ENCODE measurements at regions not wholly inside any gene's neighbourhood (a gene's known extent, or its start where the extent isn't known, plus 50 kb on each side); places are given as distances from the start of the nearest gene placed in this dataset.

DNA sequence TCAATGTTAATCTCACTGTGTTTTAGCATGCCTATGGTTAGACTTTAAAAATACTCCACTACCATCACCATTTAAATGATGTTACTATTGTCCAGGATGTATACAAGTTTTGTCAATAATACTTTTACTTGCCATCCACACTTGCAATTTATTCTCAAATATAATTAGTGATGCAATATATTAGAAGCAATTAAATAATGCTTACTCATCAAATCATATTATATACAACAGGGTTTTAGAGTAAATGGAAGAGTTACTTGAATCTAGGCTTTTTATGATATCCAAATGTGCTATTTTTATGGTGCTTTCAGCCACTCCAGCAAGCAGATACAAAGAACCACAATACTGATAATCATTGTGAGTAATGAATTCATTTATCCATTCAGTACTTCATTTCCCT lies 461.1 kb downstream of the TMEM182 start:
- H3K9me3 ChIP-seq (ENCODE audit: severe bottlenecking): no peaks in the 10 kb centered on the region
- H3K36me3 ChIP-seq: no peaks in the 10 kb centered on the region
- H3K4me3 ChIP-seq (ENCODE audit: low read depth, low read length): no peak overlapping the region
- peaks cover 50% of the 10 kb centered on the region for H3K27me3 ChIP-seq (ENCODE audit: insufficient read depth, low read depth, severe bottlenecking)
- TF ChIP-seq, protein P1, sequence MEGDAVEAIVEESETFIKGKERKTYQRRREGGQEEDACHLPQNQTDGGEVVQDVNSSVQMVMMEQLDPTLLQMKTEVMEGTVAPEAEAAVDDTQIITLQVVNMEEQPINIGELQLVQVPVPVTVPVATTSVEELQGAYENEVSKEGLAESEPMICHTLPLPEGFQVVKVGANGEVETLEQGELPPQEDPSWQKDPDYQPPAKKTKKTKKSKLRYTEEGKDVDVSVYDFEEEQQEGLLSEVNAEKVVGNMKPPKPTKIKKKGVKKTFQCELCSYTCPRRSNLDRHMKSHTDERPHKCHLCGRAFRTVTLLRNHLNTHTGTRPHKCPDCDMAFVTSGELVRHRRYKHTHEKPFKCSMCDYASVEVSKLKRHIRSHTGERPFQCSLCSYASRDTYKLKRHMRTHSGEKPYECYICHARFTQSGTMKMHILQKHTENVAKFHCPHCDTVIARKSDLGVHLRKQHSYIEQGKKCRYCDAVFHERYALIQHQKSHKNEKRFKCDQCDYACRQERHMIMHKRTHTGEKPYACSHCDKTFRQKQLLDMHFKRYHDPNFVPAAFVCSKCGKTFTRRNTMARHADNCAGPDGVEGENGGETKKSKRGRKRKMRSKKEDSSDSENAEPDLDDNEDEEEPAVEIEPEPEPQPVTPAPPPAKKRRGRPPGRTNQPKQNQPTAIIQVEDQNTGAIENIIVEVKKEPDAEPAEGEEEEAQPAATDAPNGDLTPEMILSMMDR (IDR thresholded peaks at IDR 0.05; ENCODE audit: low read depth, low read length): no peak
- no peak for DNase-seq
- H3K27ac ChIP-seq: no peak overlapping the region

DNA sequence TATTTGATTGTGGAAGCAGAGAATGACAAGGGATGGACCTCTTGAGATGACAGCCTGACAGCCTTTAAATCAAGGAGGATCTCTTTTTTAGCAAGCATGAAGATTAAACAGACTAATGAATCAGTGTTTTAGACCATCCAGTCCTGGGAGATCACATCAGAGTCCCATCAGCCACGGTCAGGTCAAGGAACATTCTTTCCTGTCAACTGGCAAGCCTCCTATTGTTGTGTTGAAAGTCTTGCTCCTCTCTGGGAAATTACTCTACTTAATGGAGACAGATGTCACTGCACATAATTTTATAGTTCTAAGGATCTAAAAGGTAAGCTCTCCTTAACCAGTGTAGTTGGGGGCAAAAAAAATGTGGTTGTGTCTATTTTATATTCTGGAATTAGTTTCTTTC lies 469.0 kb downstream of the TMEM182 start:
- Histone ChIP-seq H3K27ac (no peak overlapping the region), H3K9me3 (ENCODE audit: severe bottlenecking) (no peaks in the 10 kb centered on the region), H3K27me3 (ENCODE audit: insufficient read depth, low read depth, severe bottlenecking) (peaks cover 36% of the 10 kb centered on the region), H3K4me3 (ENCODE audit: low read depth, low read length) (no peak overlapping the region), H3K36me3 (no peaks in the 10 kb centered on the region)
- TF ChIP-seq, protein P1 (IDR thresholded peaks at IDR 0.05; ENCODE audit: low read depth, low read length): no peak
- DNase-seq: no peak

DNA sequence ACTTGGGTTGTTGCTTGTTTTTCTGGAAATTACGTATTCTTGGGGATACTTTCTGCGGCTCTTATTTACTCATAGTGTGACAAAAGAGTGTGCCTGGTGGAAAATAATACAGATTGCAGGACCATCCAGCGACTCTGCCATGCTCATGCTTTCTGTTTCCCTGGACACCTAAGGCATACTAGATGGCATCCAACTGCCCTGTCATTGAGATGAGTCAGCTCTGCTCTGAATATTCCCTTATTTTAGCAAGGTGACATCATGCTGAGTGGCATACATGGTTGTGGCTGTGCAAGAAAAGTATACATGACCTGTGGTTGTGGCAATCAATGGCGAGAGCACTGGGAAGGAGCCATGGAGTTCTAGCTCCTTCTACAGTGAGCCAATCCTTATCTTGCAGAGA lies 471.0 kb downstream of the TMEM182 start:
- TF ChIP-seq, protein P1 (IDR thresholded peaks at IDR 0.05; ENCODE audit: low read depth, low read length): no peak
- no peak overlapping the region for H3K4me3 ChIP-seq (ENCODE audit: low read depth, low read length)

DNA sequence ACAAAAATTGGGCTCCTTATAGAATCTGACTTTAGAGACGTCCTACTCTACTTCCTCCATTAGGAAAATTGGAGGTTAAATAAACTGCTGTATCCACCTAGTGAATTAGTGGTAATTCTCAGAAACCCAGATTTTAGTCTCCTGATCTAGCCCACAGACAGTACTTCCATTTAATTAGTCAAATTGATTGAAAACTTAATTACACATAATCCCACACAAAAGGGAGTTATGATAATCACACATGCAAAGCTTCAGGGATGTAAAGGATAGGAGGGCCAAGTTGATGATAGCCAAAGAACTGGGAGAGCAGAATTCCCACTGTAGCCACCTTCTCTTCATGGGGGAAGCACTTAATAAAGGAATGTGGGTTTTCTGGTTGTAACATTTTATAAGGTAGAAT lies 471.9 kb downstream of the TMEM182 start:
- H3K4me3 ChIP-seq (ENCODE audit: low read depth, low read length): no peak overlapping the region
- no peaks in the 10 kb centered on the region for H3K9me3 ChIP-seq (ENCODE audit: severe bottlenecking)
- no peaks in the 10 kb centered on the region for H3K36me3 ChIP-seq
- DNase-seq: no peak
- no peak overlapping the region for H3K27ac ChIP-seq
- TF ChIP-seq, protein P1 (IDR thresholded peaks at IDR 0.05; ENCODE audit: low read depth, low read length): no peak
- peaks cover 19% of the 10 kb centered on the region for H3K27me3 ChIP-seq (ENCODE audit: insufficient read depth, low read depth, severe bottlenecking)

More for the DNA sequence above, 471.0 kb downstream of the TMEM182 start:
- Histone ChIP-seq H3K9me3 (ENCODE audit: severe bottlenecking) (no peaks in the 10 kb centered on the region), H3K36me3 (no peaks in the 10 kb centered on the region), H3K27me3 (ENCODE audit: insufficient read depth, low read depth, severe bottlenecking) (peaks cover 26% of the 10 kb centered on the region), H3K27ac (no peak overlapping the region)
- DNase-seq: no peak

DNA sequence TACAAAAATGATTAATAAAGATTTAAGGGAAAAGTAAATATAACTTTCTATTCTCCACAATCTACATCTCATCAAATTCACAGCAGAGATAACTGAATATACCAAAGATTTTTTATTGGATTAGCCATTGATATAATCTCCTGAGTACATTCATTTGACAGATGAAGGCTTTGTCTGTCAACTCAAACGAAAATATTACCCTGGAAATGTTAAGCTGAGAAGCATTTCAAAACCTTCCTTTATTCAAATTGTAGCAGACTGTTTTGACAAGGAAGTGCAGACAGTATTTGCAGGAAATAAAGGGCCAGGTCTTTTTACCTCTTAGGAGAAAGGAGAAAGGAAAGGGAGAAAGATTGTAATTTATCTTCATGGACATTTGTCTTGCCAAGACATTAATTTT lies 473.5 kb downstream of the TMEM182 start:
- peaks cover 15% of the 10 kb centered on the region for H3K27me3 ChIP-seq (ENCODE audit: insufficient read depth, low read depth, severe bottlenecking)
- H3K9me3 ChIP-seq (ENCODE audit: severe bottlenecking): no peaks in the 10 kb centered on the region
- no peak overlapping the region for H3K27ac ChIP-seq
- no peak for DNase-seq
- TF ChIP-seq, protein P1 (IDR thresholded peaks at IDR 0.05; ENCODE audit: low read depth, low read length): no peak
- H3K4me3 ChIP-seq (ENCODE audit: low read depth, low read length): no peak overlapping the region
- no peaks in the 10 kb centered on the region for H3K36me3 ChIP-seq

DNA sequence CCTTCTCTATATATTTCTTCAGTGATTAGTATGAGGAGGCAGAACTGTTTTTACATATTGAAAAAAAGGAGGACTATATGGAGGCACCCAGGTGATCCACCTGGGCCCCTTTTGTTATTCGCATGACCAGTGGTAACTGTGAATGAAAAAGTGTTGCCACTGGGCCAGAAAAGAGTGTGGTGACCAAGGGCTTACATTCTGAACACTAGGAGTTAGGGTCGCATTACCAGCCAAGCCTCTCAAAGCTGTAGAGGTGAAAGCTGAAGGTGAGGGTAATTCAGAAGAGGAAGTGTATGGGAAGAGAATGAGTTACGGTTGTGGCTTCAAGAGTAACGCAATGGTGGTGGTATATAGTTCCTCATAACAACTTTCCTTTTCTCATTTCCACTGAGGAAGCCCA lies 487.6 kb downstream of the TMEM182 start:
- H3K27me3 ChIP-seq (ENCODE audit: insufficient read depth, low read depth, severe bottlenecking): peaks cover 29% of the 10 kb centered on the region
- TF ChIP-seq, protein P1 (IDR thresholded peaks at IDR 0.05; ENCODE audit: low read depth, low read length): no peak
- DNase-seq: no peak
- H3K27ac ChIP-seq: no peak overlapping the region
- H3K36me3 ChIP-seq: no peaks in the 10 kb centered on the region
- H3K4me3 ChIP-seq (ENCODE audit: low read depth, low read length): no peak overlapping the region
- no peaks in the 10 kb centered on the region for H3K9me3 ChIP-seq (ENCODE audit: severe bottlenecking)

Measured in WERI-Rb-1 (cell line).